T-helper 17 cell (primary cell): ENCODE measurements at regions not wholly inside any gene's neighbourhood (a gene's known extent, or its start where the extent isn't known, plus 50 kb on each side); places are given as distances from the start of the nearest gene placed in this dataset.

Experiments
- ATAC-seq: fragments of 150-1000 bp; cut with Tn5 transposase; 2 replicates; pipeline ENCODE4 v1.10.0; 2021; ENCODE audit warnings: mild to moderate bottlenecking, moderate library complexity
- DNase-seq, 3 donors: peaks; one replicate each; pipeline versions ENCODE4 v3.0.0 to v3.0.0-alpha.2; 2020 to 2021
- H3K9me3 ChIP-seq: one replicate; pipeline ENCODE4 v1.7.0; 2013; ENCODE audit warnings: low read length, mild to moderate bottlenecking; ENCODE audit not compliant: control insufficient read depth, poor library complexity, severe bottlenecking
- H3K27ac Mint-ChIP-seq: one replicate; pipeline ENCODE4 v1.8.0; 2022; ENCODE audit warnings: mild to moderate bottlenecking, moderate library complexity, mixed read lengths
- H3K27me3 Mint-ChIP-seq: one replicate; pipeline ENCODE4 v1.8.0; 2022; ENCODE audit warnings: mixed read lengths
- H3K36me3 Mint-ChIP-seq: one replicate; pipeline ENCODE4 v1.8.0; 2022; ENCODE audit warnings: low read depth, mixed read lengths
- H3K4me1 Mint-ChIP-seq: one replicate; pipeline ENCODE4 v1.8.0; 2022; ENCODE audit warnings: mild to moderate bottlenecking, mixed read lengths
- H3K4me3 Mint-ChIP-seq: one replicate; pipeline ENCODE4 v1.8.0; 2022; ENCODE audit warnings: mild to moderate bottlenecking, moderate library complexity, mixed read lengths

GRCh38 chr10:84084342-84084741 lies 55.0 kb upstream of the GHITM start:
- no peak overlapping the region for H3K4me3 Mint-ChIP-seq
- no peak overlapping the region for H3K27ac Mint-ChIP-seq
- peaks cover 33% of the 10 kb centered on the region for H3K27me3 Mint-ChIP-seq
- H3K9me3 ChIP-seq = peaks cover 2% of the 10 kb centered on the region
- ATAC-seq (no peak), DNase-seq (no peak)
- H3K4me1 Mint-ChIP-seq = no peaks in the 10 kb centered on the region
- no peaks in the 10 kb centered on the region for H3K36me3 Mint-ChIP-seq

GRCh38 chr10:84087202-84087601 lies 52.1 kb upstream of the GHITM start:
- Mint-ChIP-seq H3K27me3 (peaks cover 39% of the 10 kb centered on the region), H3K36me3 (no peaks in the 10 kb centered on the region), H3K4me3 (no peak overlapping the region), H3K27ac (no peak overlapping the region), H3K4me1 (no peaks in the 10 kb centered on the region)
- ATAC-seq (no peak), DNase-seq (no peak)
- peaks cover 2% of the 10 kb centered on the region for H3K9me3 ChIP-seq

GRCh38 chr10:84088626-84089025 lies 50.7 kb upstream of the GHITM start:
- DNase-seq (no peak), ATAC-seq (no peak)
- no peaks in the 10 kb centered on the region for H3K9me3 ChIP-seq
- no peak overlapping the region for H3K4me3 Mint-ChIP-seq
- peaks cover 45% of the 10 kb centered on the region for H3K27me3 Mint-ChIP-seq
- no peaks in the 10 kb centered on the region for H3K4me1 Mint-ChIP-seq
- H3K27ac Mint-ChIP-seq = no peak overlapping the region
- no peaks in the 10 kb centered on the region for H3K36me3 Mint-ChIP-seq

- Mint-ChIP-seq H3K4me3 (no peak overlapping the region), H3K27ac (no peak overlapping the region), H3K27me3 (peaks cover 42% of the 10 kb centered on the region), H3K4me1 (no peaks in the 10 kb centered on the region), H3K36me3 (no peaks in the 10 kb centered on the region)
- ATAC-seq = no peak
- H3K9me3 ChIP-seq = no peaks in the 10 kb centered on the region
- DNase-seq = no peak
These were observed 50.1 kb upstream of the GHITM start for GRCh38 chr10:84089162-84089561.
